ENCODE measurements at regions not wholly inside any gene's neighbourhood (a gene's known extent, or its start where the extent isn't known, plus 50 kb on each side); places are given as distances from the start of the nearest gene placed in this dataset.

GRCh38 chr18:51248685-51249084 lies 51.2 kb upstream of the MEX3C start:
- H3K4me3 ChIP-seq (ENCODE audit: low read depth, low read length), result no peak overlapping the region
- no peak for TF ChIP-seq CTCF (IDR thresholded peaks at IDR 0.05; ENCODE audit: borderline replicate concordance, insufficient read depth, low read depth, low read length)

- TF ChIP-seq CTCF (IDR thresholded peaks at IDR 0.05; ENCODE audit: borderline replicate concordance, insufficient read depth, low read depth, low read length), result no peak
Measured at GRCh38 chr18:51250006-51250405, 52.5 kb upstream of the MEX3C start.

GRCh38 chr18:51250458-51251024 lies 53.1 kb upstream of the MEX3C start:
- TF ChIP-seq CTCF (IDR thresholded peaks at IDR 0.05; ENCODE audit: borderline replicate concordance, insufficient read depth, low read depth, low read length), result no peak
- H3K4me3 ChIP-seq (ENCODE audit: low read depth, low read length), result no peak overlapping the region

More at GRCh38 chr18:51250006-51250405, 52.5 kb upstream of the MEX3C start:
- H3K4me3 ChIP-seq (ENCODE audit: low read depth, low read length), result no peak overlapping the region

GRCh38 chr18:51251625-51252024 lies 54.1 kb upstream of the MEX3C start:
- no peak overlapping the region for H3K4me3 ChIP-seq (ENCODE audit: low read depth, low read length)
- TF ChIP-seq CTCF (IDR thresholded peaks at IDR 0.05; ENCODE audit: borderline replicate concordance, insufficient read depth, low read depth, low read length), result no peak

GRCh38 chr18:51253476-51253875 lies 56.0 kb upstream of the MEX3C start:
- H3K4me3 ChIP-seq (ENCODE audit: low read depth, low read length), result no peak overlapping the region
- no peak for TF ChIP-seq CTCF (IDR thresholded peaks at IDR 0.05; ENCODE audit: borderline replicate concordance, insufficient read depth, low read depth, low read length)

GRCh38 chr18:51255693-51256092 lies 58.2 kb upstream of the MEX3C start:
- TF ChIP-seq CTCF (IDR thresholded peaks at IDR 0.05; ENCODE audit: borderline replicate concordance, insufficient read depth, low read depth, low read length), result no peak
- no peak overlapping the region for H3K4me3 ChIP-seq (ENCODE audit: low read depth, low read length)

- no peak for TF ChIP-seq CTCF (IDR thresholded peaks at IDR 0.05; ENCODE audit: borderline replicate concordance, insufficient read depth, low read depth, low read length)
- no peak overlapping the region for H3K4me3 ChIP-seq (ENCODE audit: low read depth, low read length)
Measured at GRCh38 chr18:51257150-51257549, 59.7 kb upstream of the MEX3C start.
